GM12864 (cell line): ENCODE measurements at regions not wholly inside any gene's neighbourhood (a gene's known extent, or its start where the extent isn't known, plus 50 kb on each side); places are given as distances from the start of the nearest gene placed in this dataset.

ENCODE experiments used
- DNase-seq: peaks from one replicate; pipeline ENCODE4 v3.0.0-alpha.2; 2011; ENCODE audit warnings: low read depth
- H3K4me3 ChIP-seq: 2 replicates; pipeline ENCODE4 v1.5.1; 2011; ENCODE audit warnings: mild to moderate bottlenecking, low read depth, low read length, control low read depth
- TF ChIP-seq, protein P1 (sequence below): IDR thresholded peaks from 2 replicates; pipeline ENCODE4 v1.5.1; 2011; ENCODE audit warnings: low read depth, mild to moderate bottlenecking, moderate library complexity, low read length, control low read depth, inconsistent platforms; ENCODE audit errors: missing control alignments

DNA sequence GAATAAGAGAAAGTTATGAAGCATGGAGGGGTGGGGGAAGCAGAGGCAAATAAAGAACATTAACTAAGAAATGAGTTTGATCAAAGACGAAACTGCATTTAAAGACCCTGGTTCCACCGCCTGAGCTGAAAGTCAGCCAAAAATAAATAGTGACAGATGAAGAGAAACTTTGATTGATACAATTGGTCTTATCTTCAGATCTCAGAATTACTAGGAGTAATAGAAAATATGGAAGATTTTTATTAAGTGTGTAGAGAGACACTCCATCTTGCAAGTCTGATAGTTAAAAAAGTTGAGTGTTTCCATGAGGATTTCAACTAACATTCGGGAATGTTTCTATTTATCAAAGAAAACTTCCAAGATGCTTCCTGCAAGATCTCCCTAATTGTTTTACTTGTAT, 418.2 kb upstream of the ADGRL2 start:
- H3K4me3 ChIP-seq: no peak overlapping the region
- no peak for DNase-seq
- TF ChIP-seq, protein P1, sequence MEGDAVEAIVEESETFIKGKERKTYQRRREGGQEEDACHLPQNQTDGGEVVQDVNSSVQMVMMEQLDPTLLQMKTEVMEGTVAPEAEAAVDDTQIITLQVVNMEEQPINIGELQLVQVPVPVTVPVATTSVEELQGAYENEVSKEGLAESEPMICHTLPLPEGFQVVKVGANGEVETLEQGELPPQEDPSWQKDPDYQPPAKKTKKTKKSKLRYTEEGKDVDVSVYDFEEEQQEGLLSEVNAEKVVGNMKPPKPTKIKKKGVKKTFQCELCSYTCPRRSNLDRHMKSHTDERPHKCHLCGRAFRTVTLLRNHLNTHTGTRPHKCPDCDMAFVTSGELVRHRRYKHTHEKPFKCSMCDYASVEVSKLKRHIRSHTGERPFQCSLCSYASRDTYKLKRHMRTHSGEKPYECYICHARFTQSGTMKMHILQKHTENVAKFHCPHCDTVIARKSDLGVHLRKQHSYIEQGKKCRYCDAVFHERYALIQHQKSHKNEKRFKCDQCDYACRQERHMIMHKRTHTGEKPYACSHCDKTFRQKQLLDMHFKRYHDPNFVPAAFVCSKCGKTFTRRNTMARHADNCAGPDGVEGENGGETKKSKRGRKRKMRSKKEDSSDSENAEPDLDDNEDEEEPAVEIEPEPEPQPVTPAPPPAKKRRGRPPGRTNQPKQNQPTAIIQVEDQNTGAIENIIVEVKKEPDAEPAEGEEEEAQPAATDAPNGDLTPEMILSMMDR: no peak

DNA sequence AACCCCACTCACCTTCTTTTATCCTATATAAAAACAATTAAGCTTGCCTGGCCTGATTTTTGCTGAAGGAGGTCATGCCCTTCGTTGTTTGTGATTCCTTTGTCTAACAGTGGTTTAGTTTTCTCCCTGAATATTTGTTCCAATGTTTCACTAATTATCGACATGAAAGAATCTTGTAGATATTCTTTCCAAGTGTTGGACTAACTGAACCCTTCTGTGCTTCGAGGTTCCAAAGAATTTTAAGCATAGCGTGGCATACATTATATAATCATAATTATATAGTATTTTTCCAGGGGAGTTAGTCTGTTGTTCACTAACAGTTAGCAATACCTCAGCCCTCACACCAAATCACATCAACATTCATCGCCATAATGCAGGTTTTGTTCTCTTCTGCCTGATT, 418.9 kb upstream of the ADGRL2 start:
- TF ChIP-seq, protein P1: no peak
- no peak overlapping the region for H3K4me3 ChIP-seq
- no peak for DNase-seq

DNA sequence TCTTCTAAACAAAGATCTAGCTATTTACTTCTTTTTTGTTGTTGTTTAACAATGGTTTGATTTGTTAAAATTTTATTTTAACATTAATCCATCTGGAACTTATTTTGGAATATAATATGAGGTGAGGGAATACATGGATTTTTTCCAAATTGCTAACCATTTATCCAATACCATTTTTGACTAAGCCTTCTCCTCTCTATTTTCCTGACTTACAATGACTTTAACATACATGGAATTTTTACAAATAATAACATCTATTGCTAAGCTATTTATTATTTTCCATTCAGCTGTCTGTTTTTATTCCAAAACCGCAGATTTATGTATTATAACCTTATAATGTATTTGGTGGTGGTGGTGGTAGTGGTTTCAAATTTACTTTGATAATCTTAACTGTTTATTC, 420.3 kb upstream of the ADGRL2 start:
- TF ChIP-seq, protein P1: no peak
- no peak for DNase-seq
- H3K4me3 ChIP-seq: no peak overlapping the region

DNA sequence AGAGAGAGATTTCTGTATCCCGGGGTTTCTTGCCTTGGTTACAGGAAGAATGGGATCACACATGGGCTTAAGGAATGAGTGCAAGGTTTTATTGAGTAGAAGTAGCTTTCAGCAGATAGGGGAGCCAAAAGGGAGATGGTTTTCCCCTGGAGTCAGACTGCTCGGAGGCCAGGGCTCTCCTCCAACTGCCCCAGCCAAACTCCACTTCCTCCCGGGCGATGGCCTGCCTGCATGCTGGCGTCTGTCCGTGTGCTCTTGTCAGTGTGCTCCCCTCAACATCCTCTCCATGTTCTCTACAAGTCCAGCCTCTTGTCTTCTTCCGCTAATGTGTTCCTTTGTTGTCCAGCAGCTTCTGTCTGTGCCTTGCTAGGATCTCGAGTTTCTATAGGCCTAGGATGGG, 421.3 kb upstream of the ADGRL2 start:
- TF ChIP-seq, protein P1: no peak
- H3K4me3 ChIP-seq: no peak overlapping the region
- DNase-seq: no peak

DNA sequence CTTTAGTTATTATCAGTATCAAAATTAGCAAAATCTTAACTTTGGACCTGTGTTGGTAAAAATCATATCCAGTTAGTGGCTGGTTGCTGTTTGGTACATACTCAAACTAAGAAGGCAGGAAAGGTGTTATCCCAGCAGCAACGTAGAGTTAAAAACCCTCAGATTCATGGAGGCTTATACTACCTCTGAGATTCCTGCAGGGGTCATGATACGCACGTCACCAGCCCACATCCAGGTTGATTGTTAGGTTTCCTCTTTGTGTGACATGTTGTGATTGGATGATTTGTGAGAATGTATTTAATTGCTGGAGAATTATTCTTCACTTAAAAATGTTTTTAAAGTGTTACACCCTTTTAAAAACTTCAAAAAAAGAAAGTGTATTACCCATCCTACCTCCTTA, 423.3 kb upstream of the ADGRL2 start:
- no peak overlapping the region for H3K4me3 ChIP-seq
- DNase-seq: no peak
- TF ChIP-seq, protein P1: no peak

DNA sequence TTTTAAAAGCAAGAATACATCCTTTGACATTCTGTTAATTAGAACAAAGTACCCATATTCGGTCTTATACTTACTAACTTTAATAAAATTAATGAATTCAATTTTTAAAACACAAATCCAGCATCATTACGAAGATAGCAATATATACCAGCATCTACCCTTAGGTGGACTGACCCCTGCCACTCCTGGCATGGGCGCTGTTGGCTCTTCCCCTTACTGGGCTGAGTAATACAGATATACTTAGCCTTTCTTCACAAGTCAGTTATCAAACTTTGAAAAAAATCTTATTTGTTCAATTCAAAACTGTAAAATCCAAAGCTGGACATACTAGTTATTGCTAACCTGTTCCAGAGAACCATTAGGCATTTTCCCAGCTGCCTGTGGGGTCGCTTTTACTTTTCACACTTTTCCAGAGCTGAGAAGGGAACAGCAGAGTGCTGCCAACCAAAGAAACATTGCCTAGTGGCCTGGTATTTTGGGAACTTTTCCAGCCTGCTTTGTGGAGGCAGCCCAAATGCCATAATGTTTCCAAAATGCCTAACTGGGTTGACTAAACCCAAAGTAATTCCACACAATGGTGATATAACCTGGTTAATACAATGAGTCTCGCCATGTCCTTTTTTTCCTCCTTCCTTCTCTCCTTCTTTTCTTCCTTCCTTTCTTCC, 424.7 kb upstream of the ADGRL2 start:
- TF ChIP-seq, protein P1: no peak
- H3K4me3 ChIP-seq: no peak overlapping the region
- no peak for DNase-seq

DNA sequence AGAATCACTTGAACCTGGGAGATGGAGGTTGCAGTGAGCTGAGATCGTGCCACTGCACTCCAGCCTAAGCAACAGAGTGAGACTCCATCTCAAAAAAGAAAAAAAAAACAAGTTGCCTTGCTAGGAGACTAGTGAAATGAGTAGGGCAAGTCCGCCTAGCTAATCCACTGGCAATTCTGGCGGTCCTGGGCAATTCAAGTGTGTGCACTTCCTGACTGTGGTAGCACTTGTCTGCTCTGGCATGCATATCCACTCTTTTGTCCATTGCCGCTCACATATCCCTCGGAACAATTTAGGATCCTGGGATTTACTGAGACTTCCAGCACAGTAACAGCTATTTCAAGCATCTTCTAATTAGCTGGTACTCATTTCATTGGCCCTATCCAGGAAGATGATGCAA, 426.3 kb upstream of the ADGRL2 start:
- H3K4me3 ChIP-seq: no peak overlapping the region
- TF ChIP-seq, protein P1: no peak
- DNase-seq: no peak
